ENCODE measurements at regions not wholly inside any gene's neighbourhood (a gene's known extent, or its start where the extent isn't known, plus 50 kb on each side); places are given as distances from the start of the nearest gene placed in this dataset.

- TF ChIP-seq, protein P1, sequence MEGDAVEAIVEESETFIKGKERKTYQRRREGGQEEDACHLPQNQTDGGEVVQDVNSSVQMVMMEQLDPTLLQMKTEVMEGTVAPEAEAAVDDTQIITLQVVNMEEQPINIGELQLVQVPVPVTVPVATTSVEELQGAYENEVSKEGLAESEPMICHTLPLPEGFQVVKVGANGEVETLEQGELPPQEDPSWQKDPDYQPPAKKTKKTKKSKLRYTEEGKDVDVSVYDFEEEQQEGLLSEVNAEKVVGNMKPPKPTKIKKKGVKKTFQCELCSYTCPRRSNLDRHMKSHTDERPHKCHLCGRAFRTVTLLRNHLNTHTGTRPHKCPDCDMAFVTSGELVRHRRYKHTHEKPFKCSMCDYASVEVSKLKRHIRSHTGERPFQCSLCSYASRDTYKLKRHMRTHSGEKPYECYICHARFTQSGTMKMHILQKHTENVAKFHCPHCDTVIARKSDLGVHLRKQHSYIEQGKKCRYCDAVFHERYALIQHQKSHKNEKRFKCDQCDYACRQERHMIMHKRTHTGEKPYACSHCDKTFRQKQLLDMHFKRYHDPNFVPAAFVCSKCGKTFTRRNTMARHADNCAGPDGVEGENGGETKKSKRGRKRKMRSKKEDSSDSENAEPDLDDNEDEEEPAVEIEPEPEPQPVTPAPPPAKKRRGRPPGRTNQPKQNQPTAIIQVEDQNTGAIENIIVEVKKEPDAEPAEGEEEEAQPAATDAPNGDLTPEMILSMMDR (IDR thresholded peaks at IDR 0.05) = no peak
Observed at GRCh38 chr20:24385547-24385946, 83.9 kb upstream of the SYNDIG1 start.

DNA sequence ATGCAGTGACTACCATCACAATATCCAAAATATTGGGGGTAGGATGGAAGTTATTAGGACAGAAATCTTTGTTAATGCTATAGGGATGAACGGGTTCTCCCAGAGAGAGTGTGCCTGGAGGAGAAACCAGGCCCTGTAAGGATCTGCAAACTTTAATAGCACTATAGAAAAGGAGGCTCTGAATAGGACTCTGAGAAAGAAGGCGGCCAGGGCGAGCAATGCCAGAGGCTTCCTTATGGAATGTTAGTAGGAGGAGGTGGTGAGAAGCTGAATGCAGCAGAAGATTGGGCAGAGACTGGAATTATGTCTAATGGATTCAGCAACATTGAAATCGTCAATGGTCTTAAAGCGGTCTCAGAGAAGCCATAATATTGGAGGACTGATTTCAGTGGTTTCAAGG is 84.6 kb upstream of the SYNDIG1 start:
- TF ChIP-seq, protein P1 (IDR thresholded peaks at IDR 0.05) = no peak

DNA sequence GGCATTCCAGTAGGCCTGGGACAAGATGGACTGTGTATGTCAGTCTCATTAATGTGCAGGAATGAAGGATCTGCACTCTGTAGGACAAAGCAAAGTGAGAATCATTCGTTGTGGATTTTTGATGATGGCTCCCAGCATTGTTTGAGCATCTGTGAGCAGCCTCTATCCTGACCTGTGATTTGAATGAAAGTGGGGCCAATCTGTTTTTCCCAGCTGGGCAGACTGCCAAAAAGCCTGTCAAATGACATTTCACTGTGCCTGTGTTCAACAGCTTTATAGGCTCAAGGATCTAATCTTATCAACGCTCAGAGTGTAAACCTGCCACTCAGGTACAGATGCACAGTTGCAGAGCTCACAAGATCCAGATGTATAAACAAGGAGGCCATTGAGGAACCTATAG is 86.7 kb upstream of the SYNDIG1 start:
- TF ChIP-seq, protein P1 (IDR thresholded peaks at IDR 0.05) = no peak

- TF ChIP-seq, protein P1 (IDR thresholded peaks at IDR 0.05) = no peak
Observed at GRCh38 chr20:24382331-24382730, 87.1 kb upstream of the SYNDIG1 start.

GRCh38 chr20:24381886-24382285 is 87.5 kb upstream of the SYNDIG1 start:
- TF ChIP-seq, protein P1 (IDR thresholded peaks at IDR 0.05) = no peak

GRCh38 chr20:24379484-24379927 is 89.9 kb upstream of the SYNDIG1 start:
- TF ChIP-seq, protein P1 (IDR thresholded peaks at IDR 0.05) = no peak

DNA sequence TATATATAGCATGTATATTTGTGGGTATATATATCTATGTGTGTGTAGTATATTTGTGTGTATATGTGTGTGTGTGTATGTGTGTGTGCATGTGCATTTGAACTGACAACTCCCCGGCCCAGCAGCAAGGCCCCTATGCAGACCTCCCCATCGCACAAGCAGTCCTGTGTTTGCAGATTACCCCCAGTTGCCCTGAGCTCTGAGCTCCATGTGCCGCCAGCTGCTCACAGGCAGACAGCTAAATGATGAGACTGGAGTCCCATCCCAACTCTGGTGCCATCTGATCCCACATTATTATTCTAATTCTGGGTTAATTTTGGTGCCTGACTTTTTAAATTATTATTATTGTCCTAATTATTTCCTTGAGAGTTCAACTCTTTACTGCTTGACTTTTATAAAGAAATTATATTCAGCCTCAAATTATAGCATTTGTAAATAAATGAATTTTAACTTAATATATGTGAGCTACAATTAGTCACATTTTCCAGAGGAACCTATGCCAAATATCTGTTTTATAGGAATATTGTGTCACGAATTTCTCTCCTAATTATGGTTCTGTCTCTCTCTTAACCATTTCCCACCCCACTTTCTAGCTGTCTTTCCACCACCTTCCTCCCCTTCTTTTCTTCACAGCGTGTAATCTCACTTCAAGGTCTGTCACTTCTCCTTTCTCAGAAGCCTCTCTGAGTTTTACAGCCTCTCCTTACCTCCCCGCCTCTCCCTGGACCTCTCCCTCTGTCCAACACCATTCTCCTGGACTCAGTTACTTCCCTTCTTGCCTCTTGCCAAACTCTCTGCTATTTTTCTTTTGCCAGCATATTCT is 90.6 kb upstream of the SYNDIG1 start:
- TF ChIP-seq, protein P1 (IDR thresholded peaks at IDR 0.05) = no peak
